ENCODE measurements at regions not wholly inside any gene's neighbourhood (a gene's known extent, or its start where the extent isn't known, plus 50 kb on each side); places are given as distances from the start of the nearest gene placed in this dataset.
A peak's percentile ranks its signal among the peaks of the same experiment; 100 is the strongest.
"Not testable (repeated sequence)": the region's sequence is repeated elsewhere in the genome, so short reads cannot be mapped to it uniquely, and the experiment has no call there.

- no peak for DNase-seq
- Histone ChIP-seq H3K4me1 (no peaks in the 10 kb centered on the region), H3K9me3 (no peaks in the 10 kb centered on the region), H3K27ac (no peak overlapping the region), H3K36me3 (no peaks in the 10 kb centered on the region), H3K27me3 (no peaks in the 10 kb centered on the region), H3K4me3 (no peak overlapping the region)
- TF ChIP-seq CTCF (IDR thresholded peaks at IDR 0.05), result no peak
- intact Hi-C loops (cut with DNase I; ENCODE audit: low total_unique reads), result no loop called here
Measured at GRCh38 chr10:59036311-59037017, 140.0 kb upstream of the PHYHIPL start.

GRCh38 chr10:59037018-59037389 is 139.4 kb upstream of the PHYHIPL start:
- Histone ChIP-seq H3K27ac (no peak overlapping the region), H3K4me1 (no peaks in the 10 kb centered on the region), H3K9me3 (no peaks in the 10 kb centered on the region), H3K36me3 (no peaks in the 10 kb centered on the region), H3K4me3 (no peak overlapping the region), H3K27me3 (no peaks in the 10 kb centered on the region)
- TF ChIP-seq CTCF (IDR thresholded peaks at IDR 0.05), result no peak
- no peak for DNase-seq
- intact Hi-C loops (cut with DNase I; ENCODE audit: low total_unique reads), result no loop called here

GRCh38 chr10:59037506-59037905 is 138.9 kb upstream of the PHYHIPL start:
- no peak for DNase-seq

GRCh38 chr10:59043358-59043757 is 133.1 kb upstream of the PHYHIPL start:
- H3K4me3 ChIP-seq, result peak overlapping the region; percentile 19 to 35
- DNase-seq; H3K9me3 ChIP-seq; H3K36me3 ChIP-seq; H3K27ac ChIP-seq; intact Hi-C loops (cut with DNase I; ENCODE audit: low total_unique reads); H3K27me3 ChIP-seq: not testable (repeated sequence)
- H3K4me1 ChIP-seq, result peaks cover 0 to 14% (median 0%) of the 10 kb centered on the region in 4 donors

More at GRCh38 chr10:59037506-59037905, 138.9 kb upstream of the PHYHIPL start:
- Histone ChIP-seq H3K9me3 (no peaks in the 10 kb centered on the region), H3K4me3 (no peak overlapping the region), H3K27me3 (no peaks in the 10 kb centered on the region), H3K27ac (no peak overlapping the region), H3K4me1 (no peaks in the 10 kb centered on the region), H3K36me3 (no peaks in the 10 kb centered on the region)
- intact Hi-C loops (cut with DNase I; ENCODE audit: low total_unique reads), result no loop called here
- TF ChIP-seq CTCF (IDR thresholded peaks at IDR 0.05), result no peak

GRCh38 chr10:59047180-59047579 is 129.3 kb upstream of the PHYHIPL start:
- Histone ChIP-seq H3K9me3 (no peaks in the 10 kb centered on the region), H3K4me1 (peaks cover 0 to 14% (median 0%) of the 10 kb centered on the region in 4 donors), H3K4me3 (no peak overlapping the region), H3K27ac (no peak overlapping the region), H3K27me3 (no peaks in the 10 kb centered on the region), H3K36me3 (no peaks in the 10 kb centered on the region)
- DNase-seq, result no peak
- TF ChIP-seq CTCF (IDR thresholded peaks at IDR 0.05), result no peak
- intact Hi-C loops (cut with DNase I; ENCODE audit: low total_unique reads), result no loop called here

- no peak overlapping the region for H3K4me3 ChIP-seq
- H3K36me3 ChIP-seq, result no peaks in the 10 kb centered on the region
- intact Hi-C loops (cut with DNase I; ENCODE audit: low total_unique reads), result no loop called here
- no peaks in the 10 kb centered on the region for H3K9me3 ChIP-seq
- no peak for TF ChIP-seq CTCF (IDR thresholded peaks at IDR 0.05)
- no peak overlapping the region for H3K27ac ChIP-seq
- DNase-seq, result no peak
- no peaks in the 10 kb centered on the region for H3K27me3 ChIP-seq
- H3K4me1 ChIP-seq, result peaks cover 0 to 11% (median 0%) of the 10 kb centered on the region in 4 donors
Measured at GRCh38 chr10:59047957-59048618, 128.4 kb upstream of the PHYHIPL start.

- H3K27ac ChIP-seq; H3K4me1 ChIP-seq; H3K36me3 ChIP-seq; H3K9me3 ChIP-seq; H3K27me3 ChIP-seq; DNase-seq; intact Hi-C loops (cut with DNase I; ENCODE audit: low total_unique reads); H3K4me3 ChIP-seq: not testable (repeated sequence)
Measured at GRCh38 chr10:59053502-59053901, 122.9 kb upstream of the PHYHIPL start.

Measured in tibial artery (tissue), 4 donors.